Testis (tissue), 2 donors: ENCODE measurements at regions not wholly inside any gene's neighbourhood (a gene's known extent, or its start where the extent isn't known, plus 50 kb on each side); places are given as distances from the start of the nearest gene placed in this dataset.

ENCODE experiments used
- DNase-seq: peaks from one replicate; pipeline ENCODE4 v3.0.0-alpha.2; 2019
- H3K27ac ChIP-seq, 2 donors: fragments of 200-600 bp; sonication (generic); one replicate each; pipeline ENCODE4 v1.5.1; 2019
- H3K27me3 ChIP-seq: fragments of 200-600 bp; sonication (generic); one replicate; pipeline ENCODE4 v1.5.1; 2019
- H3K36me3 ChIP-seq: fragments of 200-600 bp; sonication (generic); one replicate; pipeline ENCODE4 v1.5.1; 2017; ENCODE audit warnings: low read depth; ENCODE audit errors: missing control alignments
- H3K4me1 ChIP-seq: fragments of 200-600 bp; sonication (generic); one replicate; pipeline ENCODE4 v1.5.1; 2019
- H3K4me3 ChIP-seq, 2 donors: fragments of 200-600 bp; sonication (generic); one replicate each; pipeline ENCODE4 v1.5.1; 2017 to 2019
- H3K9me3 ChIP-seq: fragments of 200-600 bp; sonication (generic); one replicate; pipeline ENCODE4 v1.5.1; 2017
- POLR2A ChIP-seq: fragments of 450-650 bp; IDR thresholded peaks from one replicate; pipeline ENCODE4 v1.6.1; 2017; ENCODE audit warnings: antibody characterized with exemption, mild to moderate bottlenecking, moderate library complexity
- WGBS, 2 donors: methylation state at CpG; one replicate each; pipeline ENCODE4 v1.1.5; 2018; 5-methylcytosine and 5-hydroxymethylcytosine counted together
- intact Hi-C: fragments of 100-400 bp; cut with DNase I; formaldehyde crosslinking; loops from one replicate; pipeline ENCODE4 v1.15.1; 2023; ENCODE audit warnings: low total_unique reads
- TF ChIP-seq, protein P1 (sequence below), 3 experiments: fragments of 450-650 bp in 2 of 3; fragments of 200-600 bp in 1 of 3; sonication (generic) in 1 of 3; IDR thresholded peaks; one replicate each; pipeline ENCODE4 v1.5.1; 2016 to 2019; ENCODE audit warnings: antibody characterized with exemption in 3 of 3, mild to moderate bottlenecking in 2 of 3, moderate library complexity in 1 of 3

DNA sequence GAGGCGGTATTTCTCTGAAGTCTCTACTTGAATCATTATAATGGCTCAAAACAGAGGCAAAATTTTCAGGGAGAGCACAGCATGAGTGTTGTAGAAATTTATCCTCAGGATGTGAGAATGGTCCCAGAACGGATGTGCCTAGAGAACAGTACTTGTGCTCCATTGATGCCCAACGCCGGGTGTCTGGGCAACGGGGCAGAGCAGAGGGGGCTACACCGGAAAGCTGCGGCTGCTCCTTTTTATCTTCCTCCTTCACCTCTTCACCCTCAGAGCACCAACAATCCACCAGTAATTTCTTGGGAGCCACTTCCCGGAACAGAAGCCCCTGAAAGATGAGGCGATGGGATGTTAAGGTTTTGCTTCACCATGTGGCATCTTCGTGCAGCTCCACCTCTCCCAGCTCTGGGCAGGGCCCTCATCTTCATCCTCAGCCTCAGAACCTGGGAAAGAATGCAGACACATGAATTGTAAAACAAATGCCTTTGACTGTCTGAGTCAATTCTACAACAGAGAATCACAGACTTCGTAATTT, 71.5 kb downstream of the PTGR3 start:
- 95 to 96% methylated on average over 11 of the region's 11 CpGs for WGBS, 2 donors
- TF ChIP-seq POLR2A, result no peak
- TF ChIP-seq, protein P1, sequence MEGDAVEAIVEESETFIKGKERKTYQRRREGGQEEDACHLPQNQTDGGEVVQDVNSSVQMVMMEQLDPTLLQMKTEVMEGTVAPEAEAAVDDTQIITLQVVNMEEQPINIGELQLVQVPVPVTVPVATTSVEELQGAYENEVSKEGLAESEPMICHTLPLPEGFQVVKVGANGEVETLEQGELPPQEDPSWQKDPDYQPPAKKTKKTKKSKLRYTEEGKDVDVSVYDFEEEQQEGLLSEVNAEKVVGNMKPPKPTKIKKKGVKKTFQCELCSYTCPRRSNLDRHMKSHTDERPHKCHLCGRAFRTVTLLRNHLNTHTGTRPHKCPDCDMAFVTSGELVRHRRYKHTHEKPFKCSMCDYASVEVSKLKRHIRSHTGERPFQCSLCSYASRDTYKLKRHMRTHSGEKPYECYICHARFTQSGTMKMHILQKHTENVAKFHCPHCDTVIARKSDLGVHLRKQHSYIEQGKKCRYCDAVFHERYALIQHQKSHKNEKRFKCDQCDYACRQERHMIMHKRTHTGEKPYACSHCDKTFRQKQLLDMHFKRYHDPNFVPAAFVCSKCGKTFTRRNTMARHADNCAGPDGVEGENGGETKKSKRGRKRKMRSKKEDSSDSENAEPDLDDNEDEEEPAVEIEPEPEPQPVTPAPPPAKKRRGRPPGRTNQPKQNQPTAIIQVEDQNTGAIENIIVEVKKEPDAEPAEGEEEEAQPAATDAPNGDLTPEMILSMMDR (IDR thresholded peaks at IDR 0.05), result no peak
- no peak for DNase-seq

DNA sequence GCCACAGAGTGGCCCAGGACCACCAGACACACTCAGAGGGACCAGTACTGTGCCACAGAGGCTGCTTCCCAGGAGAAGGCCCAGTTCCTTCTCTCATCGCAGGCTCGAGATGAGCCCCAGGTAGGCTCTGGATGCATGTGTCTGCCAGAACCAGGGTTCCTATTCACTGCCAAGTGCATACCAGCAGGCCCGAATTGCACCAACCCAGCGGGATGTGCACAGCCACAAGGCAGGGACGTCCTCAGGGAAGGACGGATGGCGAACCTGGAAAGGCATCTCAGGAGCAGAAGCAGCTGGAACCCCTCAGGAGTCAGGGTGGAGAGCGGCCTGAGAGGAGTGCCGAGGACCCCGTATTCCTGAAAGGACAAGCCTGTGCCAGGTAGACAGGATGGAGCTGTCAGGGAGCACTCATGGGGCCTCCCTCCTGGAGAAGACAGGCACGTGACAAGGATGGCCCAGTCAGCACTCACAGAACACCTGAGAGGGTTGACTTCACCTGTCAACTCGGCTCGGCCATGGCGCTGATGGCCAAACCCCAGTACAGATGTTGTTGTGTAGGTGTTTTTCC, 73.7 kb downstream of the PTGR3 start:
- Histone ChIP-seq H3K27ac (no peak overlapping the region), H3K4me1 (no peaks in the 10 kb centered on the region), H3K4me3 (no peak overlapping the region), H3K9me3 (no peaks in the 10 kb centered on the region), H3K27me3 (no peaks in the 10 kb centered on the region), H3K36me3 (no peaks in the 10 kb centered on the region)
- no peak for DNase-seq
- 94 to 97% methylated on average over 12 to 14 of the region's 14 CpGs for WGBS, 2 donors
- no peak for TF ChIP-seq POLR2A
- TF ChIP-seq, protein P1 (IDR thresholded peaks at IDR 0.05), result no peak
- intact Hi-C loops, result no loop called here

More for the DNA sequence above, 71.5 kb downstream of the PTGR3 start:
- H3K4me3 ChIP-seq, result no peak overlapping the region
- intact Hi-C loops, result no loop called here
- no peaks in the 10 kb centered on the region for H3K9me3 ChIP-seq
- no peak overlapping the region for H3K27ac ChIP-seq
- no peaks in the 10 kb centered on the region for H3K27me3 ChIP-seq
- no peaks in the 10 kb centered on the region for H3K4me1 ChIP-seq
- no peaks in the 10 kb centered on the region for H3K36me3 ChIP-seq

DNA sequence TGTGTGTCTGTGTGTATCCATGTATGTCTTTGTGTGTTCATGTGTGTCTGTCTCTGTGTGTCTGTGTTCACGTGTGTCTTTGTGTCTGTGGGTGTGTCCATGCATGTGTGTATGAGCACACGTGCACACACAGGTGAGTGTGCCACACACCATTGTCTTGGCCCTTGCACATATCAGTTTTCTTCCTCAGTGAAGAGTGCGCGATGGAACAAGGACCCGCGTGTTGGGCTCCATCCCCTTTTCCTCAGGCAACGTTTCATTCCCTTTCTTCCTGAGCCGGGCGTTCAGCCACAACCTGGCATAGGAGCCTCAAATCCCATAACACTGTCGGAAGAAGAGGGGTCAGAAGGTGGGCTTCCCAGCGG, 74.3 kb downstream of the PTGR3 start:
- no peak for TF ChIP-seq POLR2A
- TF ChIP-seq, protein P1 (IDR thresholded peaks at IDR 0.05), result no peak
- Histone ChIP-seq H3K27ac (no peak overlapping the region), H3K4me1 (no peaks in the 10 kb centered on the region), H3K9me3 (no peaks in the 10 kb centered on the region), H3K4me3 (no peak overlapping the region), H3K36me3 (no peaks in the 10 kb centered on the region), H3K27me3 (no peaks in the 10 kb centered on the region)
- WGBS, 2 donors, result 86 to 88% methylated on average over 11 of the region's 11 CpGs
- no peak for DNase-seq
- intact Hi-C loops, result no loop called here

DNA sequence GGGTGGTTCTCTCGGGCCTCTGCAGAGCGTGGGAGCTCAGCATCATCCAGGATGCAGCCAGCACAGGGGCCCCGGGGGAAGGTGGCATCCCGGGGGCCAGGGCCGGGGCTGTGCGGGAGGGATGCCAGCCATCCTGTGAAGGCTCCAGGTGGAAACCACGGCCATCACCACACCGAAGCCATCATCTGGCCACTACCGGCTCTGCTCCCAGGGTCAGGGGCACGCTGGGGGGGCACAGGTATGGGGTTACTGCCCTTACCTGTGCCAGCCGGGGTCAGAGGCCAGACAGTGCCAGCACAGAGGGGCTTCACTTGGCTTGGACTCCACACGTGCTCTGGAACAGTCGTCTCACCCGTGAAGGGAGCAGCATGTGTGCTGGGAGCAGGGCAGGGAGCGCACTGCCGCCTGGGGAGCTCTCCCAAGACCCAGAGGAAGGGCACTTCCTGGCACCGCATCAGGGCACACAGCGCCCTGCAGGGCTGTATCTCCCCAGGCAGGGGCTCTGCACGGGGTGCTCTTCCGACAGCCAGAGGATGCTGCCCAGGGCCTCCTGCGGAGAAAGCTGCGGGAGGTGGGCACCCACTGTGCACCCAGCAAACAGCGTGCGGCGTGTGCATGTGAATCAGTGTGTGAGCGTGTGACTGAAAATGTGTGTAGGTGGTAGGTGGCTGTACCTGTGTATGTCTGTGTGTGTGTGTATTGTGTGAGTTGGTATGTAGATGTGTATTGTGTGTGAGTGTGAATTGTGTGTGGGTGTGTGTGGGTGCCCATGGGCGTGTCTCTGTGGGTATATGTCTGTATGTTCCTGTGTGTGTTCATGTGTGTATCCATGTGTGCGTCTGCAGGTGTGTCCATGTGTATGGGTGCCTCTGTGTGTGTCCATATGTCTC, 75.0 kb downstream of the PTGR3 start:
- DNase-seq, result no peak
- H3K9me3 ChIP-seq, result no peaks in the 10 kb centered on the region
- TF ChIP-seq, protein P1 (IDR thresholded peaks at IDR 0.05), result no peak
- TF ChIP-seq POLR2A, result no peak
- no peaks in the 10 kb centered on the region for H3K4me1 ChIP-seq
- intact Hi-C loops, result no loop called here
- no peaks in the 10 kb centered on the region for H3K27me3 ChIP-seq
- 67 to 68% methylated on average over 20 to 28 of the region's 28 CpGs for WGBS, 2 donors
- H3K36me3 ChIP-seq, result no peaks in the 10 kb centered on the region
- H3K27ac ChIP-seq, result no peak overlapping the region
- no peak overlapping the region for H3K4me3 ChIP-seq
